ENCODE measurements at regions not wholly inside any gene's neighbourhood (a gene's known extent, or its start where the extent isn't known, plus 50 kb on each side); places are given as distances from the start of the nearest gene placed in this dataset.
"Not testable (repeated sequence)": the region's sequence is repeated elsewhere in the genome, so short reads cannot be mapped to it uniquely, and the experiment has no call there.

- no peak for DNase-seq (ENCODE audit: low read depth)
Measured at GRCh38 chr1:193480755-193481154, 294.3 kb upstream of the B3GALT2 start.

DNA sequence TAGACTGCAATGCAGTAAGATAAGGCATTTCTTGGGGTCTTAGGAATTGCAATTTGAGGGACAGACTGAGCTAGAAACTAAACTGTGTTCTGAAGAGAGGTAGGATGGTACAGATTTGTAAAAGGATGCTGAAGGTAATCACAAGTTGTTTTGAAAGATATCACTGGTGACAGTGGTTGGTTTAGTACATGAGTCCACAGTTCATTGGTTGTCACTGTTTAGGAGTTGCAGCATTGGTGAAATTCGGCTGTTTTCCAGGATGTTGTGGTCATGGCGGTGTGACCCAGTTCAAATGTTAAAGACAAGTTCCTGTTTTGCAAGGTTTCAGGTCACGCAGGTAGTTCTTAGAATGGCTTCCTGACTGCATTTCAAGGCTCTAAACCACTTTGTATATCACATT, 292.8 kb upstream of the B3GALT2 start:
- DNase-seq (ENCODE audit: low read depth): no peak

- DNase-seq (ENCODE audit: low read depth): no peak
Measured at GRCh38 chr1:193476748-193477147, 290.3 kb upstream of the B3GALT2 start.

- DNase-seq (ENCODE audit: low read depth): no peak
Measured at GRCh38 chr1:193473932-193474331, 287.5 kb upstream of the B3GALT2 start.

DNA sequence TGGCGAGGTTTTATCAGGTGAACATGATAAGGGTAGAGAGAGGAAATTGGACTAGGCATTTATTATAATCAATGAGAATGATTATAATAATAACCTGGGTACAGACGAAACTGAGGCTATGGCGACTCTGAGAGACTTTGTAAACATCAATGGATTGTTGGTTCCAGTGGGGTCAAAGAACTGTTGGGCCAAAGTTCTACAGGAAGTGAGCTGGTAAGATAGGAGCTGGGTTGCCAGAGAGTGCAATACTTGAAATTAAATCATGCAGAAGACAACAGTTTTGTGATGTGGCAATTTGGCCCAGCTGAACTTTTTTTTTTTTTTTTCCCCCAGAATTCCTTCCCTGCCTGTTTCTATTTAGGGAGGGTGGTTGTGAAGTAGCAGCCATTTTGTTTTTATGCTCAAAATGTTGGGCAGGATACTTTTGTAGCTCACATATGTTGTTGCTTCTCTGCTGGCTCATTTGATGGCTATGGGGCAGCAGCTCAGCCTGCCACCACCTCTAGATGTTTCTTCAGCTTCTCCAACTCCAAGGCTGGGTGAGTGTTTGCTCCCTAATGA, 286.5 kb upstream of the B3GALT2 start:
- DNase-seq (ENCODE audit: low read depth): no peak

- DNase-seq (ENCODE audit: low read depth): no peak
Measured at GRCh38 chr1:193472430-193472829, 286.0 kb upstream of the B3GALT2 start.

DNA sequence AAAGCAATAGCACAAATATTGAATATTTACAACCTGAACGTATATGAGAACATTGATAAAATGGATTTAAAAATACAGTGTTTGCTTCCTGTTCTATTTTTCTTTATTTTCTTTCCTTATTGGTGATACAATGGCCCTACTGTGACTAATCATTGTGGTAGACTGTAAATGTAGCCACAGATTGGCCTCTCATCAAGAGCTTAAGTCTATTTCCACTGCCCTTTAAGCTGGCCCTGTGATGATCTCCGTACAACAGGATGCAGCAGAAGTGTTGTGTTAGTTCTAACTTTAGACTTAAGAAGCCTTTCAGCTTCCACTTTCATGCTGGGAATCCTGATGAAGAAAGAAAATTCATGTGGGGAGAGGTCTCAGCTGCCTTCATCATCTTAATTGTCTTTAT, 285.6 kb upstream of the B3GALT2 start:
- peak; percentile 59 for DNase-seq (ENCODE audit: low read depth)

- DNase-seq (ENCODE audit: low read depth): no peak
Measured at GRCh38 chr1:193463326-193463932, 277.0 kb upstream of the B3GALT2 start.

- no peak for DNase-seq (ENCODE audit: low read depth)
Measured at GRCh38 chr1:193462629-193463320, 276.4 kb upstream of the B3GALT2 start.

- DNase-seq (ENCODE audit: low read depth): no peak
Measured at GRCh38 chr1:193458628-193459027, 272.2 kb upstream of the B3GALT2 start.

GRCh38 chr1:193457676-193458075, 271.3 kb upstream of the B3GALT2 start:
- no peak for DNase-seq (ENCODE audit: low read depth)

GRCh38 chr1:193456811-193457280, 270.4 kb upstream of the B3GALT2 start:
- DNase-seq (ENCODE audit: low read depth): no peak

DNA sequence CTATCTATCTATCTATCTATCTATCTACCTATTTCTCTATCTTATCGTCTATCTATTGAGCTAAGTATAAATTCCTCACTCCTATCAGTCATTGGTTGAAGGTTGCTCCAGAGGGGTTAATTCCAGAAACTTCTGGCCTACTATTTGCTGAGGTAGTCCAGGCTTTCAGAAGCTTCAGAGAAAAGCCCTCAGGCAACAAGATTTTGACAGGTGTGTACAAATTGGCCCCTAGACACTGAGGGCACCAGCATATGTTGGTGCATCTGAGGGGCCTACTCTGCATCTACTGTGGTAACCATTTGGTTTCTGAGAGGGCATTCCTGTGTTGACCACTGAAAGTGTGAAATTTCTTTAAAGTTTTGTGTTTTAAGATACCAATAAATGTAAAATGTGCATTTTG, 265.2 kb upstream of the B3GALT2 start:
- DNase-seq (ENCODE audit: low read depth): no peak

DNA sequence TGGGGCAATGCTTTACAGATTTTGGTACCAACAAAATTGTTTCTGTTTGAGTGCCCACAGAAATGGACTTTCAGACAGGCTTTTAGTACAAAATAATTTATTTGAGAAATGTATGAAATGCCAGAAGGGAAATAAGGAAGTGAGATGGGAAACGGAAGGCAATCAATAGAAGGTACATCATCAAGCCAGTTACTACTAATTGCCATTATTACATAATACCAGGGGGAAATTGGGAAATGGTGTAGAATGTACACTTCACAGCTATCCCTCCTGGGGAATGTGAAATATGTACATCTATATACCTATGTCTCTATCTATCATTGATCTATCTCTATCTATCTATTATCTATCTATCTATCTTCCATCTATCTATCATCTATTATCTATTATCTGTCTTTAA, 264.6 kb upstream of the B3GALT2 start:
- DNase-seq (ENCODE audit: low read depth): no peak

- no peak for DNase-seq (ENCODE audit: low read depth)
Measured at GRCh38 chr1:193448682-193449461, 262.5 kb upstream of the B3GALT2 start.

- DNase-seq (ENCODE audit: low read depth): no peak
Measured at GRCh38 chr1:193443886-193444285, 257.5 kb upstream of the B3GALT2 start.

DNA sequence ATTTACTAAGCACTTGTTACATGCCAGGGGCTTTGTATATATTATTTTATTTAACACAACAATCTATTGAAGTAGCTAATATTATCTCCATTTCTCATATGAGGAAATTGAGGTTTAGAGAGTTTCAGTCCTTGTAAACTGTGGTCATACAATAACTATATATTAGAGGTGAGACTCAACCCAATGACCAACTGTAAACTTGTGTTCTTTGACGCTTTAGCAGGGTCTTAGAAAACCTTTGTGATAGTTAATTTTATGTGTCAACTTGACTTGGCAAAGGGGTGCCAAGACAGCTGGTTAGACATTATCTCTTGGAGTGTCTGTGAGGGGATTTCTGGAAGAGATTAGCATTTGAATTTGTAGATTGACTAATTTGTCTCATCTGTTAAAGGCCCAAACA, 252.4 kb upstream of the B3GALT2 start:
- no peak for DNase-seq (ENCODE audit: low read depth)

- no peak for DNase-seq (ENCODE audit: low read depth)
Measured at GRCh38 chr1:193438312-193438711, 251.9 kb upstream of the B3GALT2 start.

GRCh38 chr1:193437785-193438184, 251.4 kb upstream of the B3GALT2 start:
- DNase-seq (ENCODE audit: low read depth): no peak

- not testable (repeated sequence) for DNase-seq (ENCODE audit: low read depth)
Measured at GRCh38 chr1:193437333-193437732, 250.9 kb upstream of the B3GALT2 start.

- no peak for DNase-seq (ENCODE audit: low read depth)
Measured at GRCh38 chr1:193435781-193436180, 249.4 kb upstream of the B3GALT2 start.

DNA sequence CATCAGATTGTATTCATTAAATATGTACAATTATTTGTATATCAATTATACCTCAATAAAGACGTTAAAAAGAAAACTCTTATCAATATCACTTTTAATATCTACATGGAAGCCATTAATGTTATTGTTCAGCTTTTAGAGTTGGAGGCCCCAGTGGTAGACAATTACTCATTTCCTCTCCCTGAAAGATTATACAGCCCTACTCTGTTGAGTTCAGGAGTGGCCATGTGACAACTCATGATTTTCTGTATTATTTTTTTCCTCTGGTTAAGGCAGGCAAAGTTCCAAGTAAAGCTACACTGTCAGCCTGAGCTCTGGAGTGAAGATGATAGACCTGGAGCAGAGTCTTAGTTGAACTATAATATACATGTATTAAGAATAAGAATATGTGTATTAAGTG, 247.9 kb upstream of the B3GALT2 start:
- DNase-seq (ENCODE audit: low read depth): peak; percentile 79

All from HT1080 (cell line).